ENCODE measurements at regions not wholly inside any gene's neighbourhood (a gene's known extent, or its start where the extent isn't known, plus 50 kb on each side); places are given as distances from the start of the nearest gene placed in this dataset.

DNA sequence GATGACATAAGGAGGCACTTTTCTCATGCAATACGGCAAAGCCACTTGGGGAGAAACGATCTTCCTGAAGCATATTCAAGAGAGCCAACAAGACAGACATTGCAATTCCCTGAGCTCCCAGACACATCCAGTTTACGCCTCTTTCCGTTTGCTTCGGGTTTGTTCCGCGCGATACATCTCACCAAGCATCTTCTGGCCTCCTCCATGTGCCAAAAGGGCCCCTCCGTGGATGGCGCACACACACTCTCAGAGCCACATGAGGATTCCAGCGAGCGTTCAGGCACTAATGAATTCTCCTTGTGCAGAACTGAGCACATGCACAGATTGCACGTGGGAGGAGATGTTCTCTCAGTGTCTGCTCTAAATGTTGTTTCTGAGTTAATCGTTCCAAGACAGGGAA is 146.7 kb upstream of the SHISA6 start:
- no peak for DNase-seq (ENCODE audit: low read depth)
- TF ChIP-seq CTCF (IDR thresholded peaks at IDR 0.05; ENCODE audit: control insufficient read depth, insufficient read depth, low read depth, low read length, missing control alignments) = no peak
- H3K4me3 ChIP-seq (ENCODE audit: control insufficient read depth, low read depth, low read length) = no peak overlapping the region

- H3K4me3 ChIP-seq (ENCODE audit: control insufficient read depth, low read depth, low read length) = no peak overlapping the region
- no peak for DNase-seq (ENCODE audit: low read depth)
- TF ChIP-seq CTCF (IDR thresholded peaks at IDR 0.05; ENCODE audit: control insufficient read depth, insufficient read depth, low read depth, low read length, missing control alignments) = no peak
These were observed 154.2 kb upstream of the SHISA6 start for GRCh38 chr17:11086646-11087340.

- DNase-seq (ENCODE audit: low read depth) = no peak
- no peak for TF ChIP-seq CTCF (IDR thresholded peaks at IDR 0.05; ENCODE audit: control insufficient read depth, insufficient read depth, low read depth, low read length, missing control alignments)
- H3K4me3 ChIP-seq (ENCODE audit: control insufficient read depth, low read depth, low read length) = no peak overlapping the region
These were observed 158.5 kb upstream of the SHISA6 start for GRCh38 chr17:11082559-11082958.

GRCh38 chr17:11081342-11081741 is 159.7 kb upstream of the SHISA6 start:
- H3K4me3 ChIP-seq (ENCODE audit: control insufficient read depth, low read depth, low read length) = no peak overlapping the region
- TF ChIP-seq CTCF (IDR thresholded peaks at IDR 0.05; ENCODE audit: control insufficient read depth, insufficient read depth, low read depth, low read length, missing control alignments) = no peak
- DNase-seq (ENCODE audit: low read depth) = no peak

DNA sequence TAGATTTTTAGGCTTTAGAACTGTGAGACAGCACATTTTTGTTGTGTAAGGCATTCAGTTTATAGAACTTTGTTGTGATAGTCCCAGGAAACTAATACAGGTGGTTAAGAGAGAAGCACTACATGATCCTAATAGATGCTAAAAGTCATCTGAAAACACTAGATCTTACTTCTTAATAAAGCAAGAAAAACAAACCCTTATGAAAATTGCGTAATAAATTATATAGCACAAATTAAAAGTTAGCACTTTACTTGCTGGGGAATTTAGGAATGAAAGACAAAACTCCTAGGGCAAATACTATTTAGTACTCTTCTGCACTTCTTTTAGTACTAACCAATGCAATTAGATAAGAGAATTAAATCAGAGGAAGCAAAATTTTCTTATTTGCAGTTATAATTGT is 163.3 kb upstream of the SHISA6 start:
- no peak for TF ChIP-seq CTCF (IDR thresholded peaks at IDR 0.05; ENCODE audit: control insufficient read depth, insufficient read depth, low read depth, low read length, missing control alignments)
- no peak overlapping the region for H3K4me3 ChIP-seq (ENCODE audit: control insufficient read depth, low read depth, low read length)
- no peak for DNase-seq (ENCODE audit: low read depth)

DNA sequence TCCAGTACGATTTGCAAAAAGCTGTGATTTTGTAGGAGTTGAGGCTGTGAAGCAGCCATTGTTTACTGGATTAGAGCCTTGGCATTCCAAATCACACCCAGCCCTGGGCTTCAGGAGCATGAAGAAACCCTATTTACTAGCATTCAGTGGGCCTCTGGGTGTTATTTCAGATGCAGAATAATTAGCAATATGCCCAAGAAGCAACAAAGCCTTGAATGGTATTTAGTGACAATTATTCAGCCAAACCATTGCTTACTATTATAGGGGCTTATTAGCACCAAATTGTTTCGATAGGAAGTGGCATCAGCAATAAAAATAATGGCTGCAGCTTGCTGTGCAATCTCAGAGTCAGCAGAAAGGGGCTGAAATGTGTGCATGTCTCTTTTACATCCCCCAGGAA is 166.6 kb upstream of the SHISA6 start:
- TF ChIP-seq CTCF (IDR thresholded peaks at IDR 0.05; ENCODE audit: control insufficient read depth, insufficient read depth, low read depth, low read length, missing control alignments) = no peak
- no peak for DNase-seq (ENCODE audit: low read depth)
- H3K4me3 ChIP-seq (ENCODE audit: control insufficient read depth, low read depth, low read length) = no peak overlapping the region

Measured in AG09309 (cell line).